WTC11 (cell line): ENCODE measurements at regions not wholly inside any gene's neighbourhood (a gene's known extent, or its start where the extent isn't known, plus 50 kb on each side); places are given as distances from the start of the nearest gene placed in this dataset.
A peak's percentile ranks its signal among the peaks of the same experiment; 100 is the strongest.

Source experiments
- ATAC-seq: fragments of 200-7000 bp; cut with Tn5 transposase; 2 replicates; pipeline ENCODE4 v1.10.0; 2021; ENCODE audit warnings: mild to moderate bottlenecking, moderate library complexity
- CTCF ChIA-PET: fragments of 300-600 bp; sonication (Branson Sonifier 250); formaldehyde crosslinking; loops from one replicate; lab custom pipeline; 2021; ENCODE audit warnings: antibody characterized with exemption; lab: Charles Lee
- POLR2A ChIA-PET: fragments of 350-600 bp; sonication (Branson Sonifier 250); formaldehyde crosslinking; loops from one replicate; lab custom pipeline; 2021; ENCODE audit warnings: antibody characterized with exemption; lab: Charles Lee
- DNase-seq: peaks from one replicate; pipeline ENCODE4 v3.0.0; 2021; ENCODE audit warnings: low spot score
- H3K27ac Mint-ChIP-seq: 2 replicates; pipeline ENCODE4 v1.8.0; 2021; ENCODE audit warnings: mixed read lengths
- H3K27me3 Mint-ChIP-seq: 2 replicates; pipeline ENCODE4 v1.8.0; 2021; ENCODE audit warnings: low read depth, mild to moderate bottlenecking, moderate library complexity, mixed read lengths
- H3K36me3 Mint-ChIP-seq: 2 replicates; pipeline ENCODE4 v1.8.0; 2021; ENCODE audit warnings: mixed read lengths
- H3K4me1 Mint-ChIP-seq: 2 replicates; pipeline ENCODE4 v1.8.0; 2022; ENCODE audit warnings: mixed read lengths
- H3K4me3 Mint-ChIP-seq: 2 replicates; pipeline ENCODE4 v1.8.0; 2021; ENCODE audit warnings: mild to moderate bottlenecking, moderate library complexity, mixed read lengths
- H3K9me3 Mint-ChIP-seq: 2 replicates; pipeline ENCODE4 v1.8.0; 2021; ENCODE audit warnings: mixed read lengths
- ARID4B ChIP-seq: sonication (generic); formaldehyde crosslinking; IDR thresholded peaks from 2 replicates; pipeline ENCODE4 v1.8.0; 2023; ENCODE audit warnings: missing genetic modification reagents, mild to moderate bottlenecking, borderline replicate concordance
- CREM ChIP-seq: sonication (generic); formaldehyde crosslinking; IDR thresholded peaks from 2 replicates; pipeline ENCODE4 v1.8.1; 2022; ENCODE audit warnings: mild to moderate bottlenecking, missing genetic modification reagents, moderate library complexity
- EMX1 ChIP-seq: fragments of 250-450 bp; sonication (Bioruptor Pico); IDR thresholded peaks from 2 replicates; pipeline ENCODE4 v1.8.0; 2021; ENCODE audit warnings: mild to moderate bottlenecking
- IRF2 ChIP-seq: sonication (generic); formaldehyde crosslinking; IDR thresholded peaks from 2 replicates; pipeline ENCODE4 v1.8.0; 2022; ENCODE audit warnings: low read depth, missing genetic modification reagents, borderline replicate concordance
- PRRX2 ChIP-seq: fragments of 250-450 bp; sonication (Bioruptor Pico); IDR thresholded peaks from 2 replicates; pipeline ENCODE4 v1.8.0; 2021; ENCODE audit warnings: mild to moderate bottlenecking
- SMAD3 ChIP-seq: sonication (generic); formaldehyde crosslinking; IDR thresholded peaks from 2 replicates; pipeline ENCODE4 v1.8.0; 2022; ENCODE audit warnings: missing genetic modification reagents, mild to moderate bottlenecking, borderline replicate concordance
- ZNF219 ChIP-seq: sonication (generic); formaldehyde crosslinking; IDR thresholded peaks from 2 replicates; pipeline ENCODE4 v1.8.0; 2023; ENCODE audit warnings: missing genetic modification reagents, mild to moderate bottlenecking, borderline replicate concordance
- ZNF232 ChIP-seq: sonication (generic); formaldehyde crosslinking; IDR thresholded peaks from 2 replicates; pipeline ENCODE4 v1.8.0; 2022; ENCODE audit warnings: mild to moderate bottlenecking, missing genetic modification reagents
- ZNF425 ChIP-seq: fragments of 250-450 bp; sonication (Bioruptor Pico); conservative IDR thresholded peaks from 2 replicates; pipeline ENCODE4 v1.9.0; 2021; ENCODE audit warnings: mild to moderate bottlenecking
- ZNF671 ChIP-seq: fragments of 250-450 bp; sonication (Bioruptor Pico); IDR thresholded peaks from 2 replicates; pipeline ENCODE4 v1.8.0; 2021; ENCODE audit warnings: mild to moderate bottlenecking
- ZSCAN18 ChIP-seq: fragments of 250-450 bp; sonication (Bioruptor Pico); IDR thresholded peaks from 2 replicates; pipeline ENCODE4 v2.1.2; 2022; ENCODE audit warnings: mild to moderate bottlenecking, moderate library complexity
- TF ChIP-seq, protein P1 (sequence below): sonication (generic); formaldehyde crosslinking; IDR thresholded peaks from 2 replicates; pipeline ENCODE4 v1.8.1; 2023; ENCODE audit warnings: mild to moderate bottlenecking, moderate library complexity, missing genetic modification reagents
- TF ChIP-seq, protein P2 (sequence below): sonication (generic); formaldehyde crosslinking; IDR thresholded peaks from 2 replicates; pipeline ENCODE4 v1.8.1; 2023; ENCODE audit warnings: mild to moderate bottlenecking, missing genetic modification reagents
- TF ChIP-seq, protein P3 (sequence below): fragments of 250-450 bp; sonication (Bioruptor Pico); IDR thresholded peaks from 2 replicates; pipeline ENCODE4 v1.9.0; 2021; ENCODE audit warnings: moderate library complexity, mild to moderate bottlenecking, inconsistent platforms, borderline replicate concordance

GRCh38 chr5:143908959-143909358 lies 97.0 kb downstream of the HMHB1 start:
- H3K36me3 Mint-ChIP-seq: no peaks in the 10 kb centered on the region
- TF ChIP-seq ARID4B (no peak), PRRX2 (CRISPR knock-in tag) (no peak), CREM (no peak), ZNF219 (CRISPR knock-in tag) (no peak), ZNF671 (CRISPR knock-in tag) (no peak), ZNF425 (CRISPR knock-in tag) (no peak), IRF2 (CRISPR knock-in tag) (no peak)
- H3K9me3 Mint-ChIP-seq: peaks cover 13% of the 10 kb centered on the region
- no peak for ATAC-seq
- ChIA-PET POLR2A (no interaction called here), CTCF (no interaction called here)
- H3K4me3 Mint-ChIP-seq: no peak overlapping the region
- no peak for DNase-seq
- peaks cover 6% of the 10 kb centered on the region for H3K4me1 Mint-ChIP-seq
- no peaks in the 10 kb centered on the region for H3K27me3 Mint-ChIP-seq
- no peak overlapping the region for H3K27ac Mint-ChIP-seq

DNA sequence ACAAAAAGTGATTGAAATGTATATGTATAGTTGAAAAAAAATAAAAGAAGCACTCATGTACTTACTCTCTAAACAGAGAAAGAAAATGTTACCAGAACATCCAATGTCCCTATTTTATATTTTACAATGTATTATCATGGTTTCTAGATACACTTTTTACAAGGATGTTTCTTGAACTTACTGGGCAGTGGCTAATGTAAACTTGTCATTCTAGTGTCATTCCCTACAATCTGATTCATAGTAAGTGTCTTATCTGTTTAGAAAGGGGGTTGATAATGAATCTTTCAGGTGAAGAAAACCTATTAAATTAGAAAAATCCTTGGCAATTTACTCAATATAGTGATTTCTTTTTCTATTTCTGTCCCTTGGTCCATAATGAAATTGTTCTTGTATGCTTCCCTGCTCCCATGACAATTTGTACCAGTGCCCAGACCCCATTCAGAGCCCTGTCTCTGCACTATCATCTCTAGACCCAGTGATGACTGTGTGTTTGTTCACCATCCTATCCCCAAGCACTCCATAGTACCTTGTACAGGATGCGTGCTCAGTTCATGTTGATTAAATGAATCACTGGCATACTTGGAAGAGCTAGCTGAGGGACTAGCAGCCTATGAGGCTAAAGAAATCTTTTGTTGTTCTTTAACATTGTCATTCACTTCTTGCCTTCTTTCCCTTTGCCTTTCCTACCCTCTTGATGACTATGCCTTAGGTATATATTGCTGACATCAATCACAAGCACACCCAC lies 101.2 kb downstream of the HMHB1 start:
- Mint-ChIP-seq H3K27ac (peak overlapping the region; percentile 38; the same call in 1 of the 2 replicates), H3K4me3 (no peak overlapping the region), H3K9me3 (no peaks in the 10 kb centered on the region), H3K27me3 (no peaks in the 10 kb centered on the region), H3K4me1 (peaks cover 6% of the 10 kb centered on the region), H3K36me3 (no peaks in the 10 kb centered on the region)
- ATAC-seq: no peak
- DNase-seq: no peak
- ChIA-PET POLR2A (no interaction called here), CTCF (no interaction called here)
- TF ChIP-seq ZSCAN18 (CRISPR knock-in tag): no peak
- TF ChIP-seq, protein P1, sequence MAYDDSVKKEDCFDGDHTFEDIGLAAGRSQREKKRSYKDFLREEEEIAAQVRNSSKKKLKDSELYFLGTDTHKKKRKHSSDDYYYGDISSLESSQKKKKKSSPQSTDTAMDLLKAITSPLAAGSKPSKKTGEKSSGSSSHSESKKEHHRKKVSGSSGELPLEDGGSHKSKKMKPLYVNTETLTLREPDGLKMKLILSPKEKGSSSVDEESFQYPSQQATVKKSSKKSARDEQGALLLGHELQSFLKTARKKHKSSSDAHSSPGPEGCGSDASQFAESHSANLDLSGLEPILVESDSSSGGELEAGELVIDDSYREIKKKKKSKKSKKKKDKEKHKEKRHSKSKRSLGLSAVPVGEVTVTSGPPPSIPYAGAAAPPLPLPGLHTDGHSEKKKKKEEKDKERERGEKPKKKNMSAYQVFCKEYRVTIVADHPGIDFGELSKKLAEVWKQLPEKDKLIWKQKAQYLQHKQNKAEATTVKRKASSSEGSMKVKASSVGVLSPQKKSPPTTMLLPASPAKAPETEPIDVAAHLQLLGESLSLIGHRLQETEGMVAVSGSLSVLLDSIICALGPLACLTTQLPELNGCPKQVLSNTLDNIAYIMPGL: no peak
- TF ChIP-seq, protein P2, sequence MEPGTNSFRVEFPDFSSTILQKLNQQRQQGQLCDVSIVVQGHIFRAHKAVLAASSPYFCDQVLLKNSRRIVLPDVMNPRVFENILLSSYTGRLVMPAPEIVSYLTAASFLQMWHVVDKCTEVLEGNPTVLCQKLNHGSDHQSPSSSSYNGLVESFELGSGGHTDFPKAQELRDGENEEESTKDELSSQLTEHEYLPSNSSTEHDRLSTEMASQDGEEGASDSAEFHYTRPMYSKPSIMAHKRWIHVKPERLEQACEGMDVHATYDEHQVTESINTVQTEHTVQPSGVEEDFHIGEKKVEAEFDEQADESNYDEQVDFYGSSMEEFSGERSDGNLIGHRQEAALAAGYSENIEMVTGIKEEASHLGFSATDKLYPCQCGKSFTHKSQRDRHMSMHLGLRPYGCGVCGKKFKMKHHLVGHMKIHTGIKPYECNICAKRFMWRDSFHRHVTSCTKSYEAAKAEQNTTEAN: no peak
- TF ChIP-seq EMX1 (CRISPR knock-in tag): no peak
- TF ChIP-seq, protein P3, sequence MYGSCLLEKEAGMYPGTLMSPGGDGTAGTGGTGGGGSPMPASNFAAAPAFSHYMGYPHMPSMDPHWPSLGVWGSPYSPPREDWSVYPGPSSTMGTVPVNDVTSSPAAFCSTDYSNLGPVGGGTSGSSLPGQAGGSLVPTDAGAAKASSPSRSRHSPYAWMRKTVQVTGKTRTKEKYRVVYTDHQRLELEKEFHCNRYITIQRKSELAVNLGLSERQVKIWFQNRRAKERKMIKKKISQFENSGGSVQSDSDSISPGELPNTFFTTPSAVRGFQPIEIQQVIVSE (CRISPR knock-in tag): no peak
- TF ChIP-seq ZNF232 (CRISPR knock-in tag): no peak
- no peak for TF ChIP-seq SMAD3 (CRISPR knock-in tag)
